Colonic mucosa (tissue), 4 donors: ENCODE measurements at regions not wholly inside any gene's neighbourhood (a gene's known extent, or its start where the extent isn't known, plus 50 kb on each side); places are given as distances from the start of the nearest gene placed in this dataset.

Experiments used
- DNase-seq: peaks from one replicate; pipeline ENCODE4 v3.0.0-alpha.2; 2020
- H3K27ac ChIP-seq: fragments of 200-600 bp; one replicate; pipeline ENCODE4 v1.8.0; 2021
- H3K27me3 ChIP-seq: fragments of 200-600 bp; one replicate; pipeline ENCODE4 v1.8.0; 2021
- H3K36me3 ChIP-seq: fragments of 200-600 bp; one replicate; pipeline ENCODE4 v1.8.0; 2021
- H3K4me1 ChIP-seq: fragments of 200-600 bp; one replicate; pipeline ENCODE4 v1.8.0; 2021; ENCODE audit warnings: mild to moderate bottlenecking
- H3K4me3 ChIP-seq: fragments of 200-600 bp; one replicate; pipeline ENCODE4 v1.8.0; 2021
- H3K9ac ChIP-seq, 2 donors: one replicate each; pipeline ENCODE4 v1.7.0; 2013; ENCODE audit warnings: control low read depth in 2 of 2, low read depth in 2 of 2, low read length in 2 of 2
- H3K9me3 ChIP-seq: fragments of 200-600 bp; one replicate; pipeline ENCODE4 v1.8.0; 2021
- CTCF ChIP-seq: fragments of 200-600 bp; IDR thresholded peaks from one replicate; pipeline ENCODE4 v1.8.0; 2022; ENCODE audit warnings: antibody characterized with exemption, mild to moderate bottlenecking
- intact Hi-C: fragments of 100-400 bp; cut with DNase I; formaldehyde crosslinking; loops from one replicate; pipeline ENCODE4 v1.14.1; 2022
- donor health status: healthy.
- donor health status: DM: no; HTN: no; CAD: no.
- donor health status: DM: no; HTN: no; CAD: no.

GRCh38 chr5:8875722-8876121, 670.2 kb downstream of the SEMA5A start:
- no peaks in the 10 kb centered on the region for H3K27me3 ChIP-seq
- H3K9ac ChIP-seq: no peak overlapping the region
- no peak for TF ChIP-seq CTCF
- H3K27ac ChIP-seq: no peak overlapping the region
- intact Hi-C loops: no loop called here
- no peaks in the 10 kb centered on the region for H3K36me3 ChIP-seq
- no peaks in the 10 kb centered on the region for H3K9me3 ChIP-seq
- no peak overlapping the region for H3K4me3 ChIP-seq
- no peak for DNase-seq
- H3K4me1 ChIP-seq: no peaks in the 10 kb centered on the region

- Histone ChIP-seq H3K4me3 (no peak overlapping the region), H3K27ac (no peak overlapping the region), H3K4me1 (no peaks in the 10 kb centered on the region), H3K9ac (no peak overlapping the region), H3K36me3 (no peaks in the 10 kb centered on the region), H3K27me3 (no peaks in the 10 kb centered on the region), H3K9me3 (no peaks in the 10 kb centered on the region)
- DNase-seq: no peak
- intact Hi-C loops: no loop called here
- no peak for TF ChIP-seq CTCF
Measured at GRCh38 chr5:8879248-8879647, 666.6 kb downstream of the SEMA5A start.

- H3K4me3 ChIP-seq: no peak overlapping the region
- DNase-seq: no peak
- H3K4me1 ChIP-seq: no peaks in the 10 kb centered on the region
- H3K36me3 ChIP-seq: no peaks in the 10 kb centered on the region
- H3K9ac ChIP-seq: no peak overlapping the region
- intact Hi-C loops: no loop called here
- H3K27me3 ChIP-seq: no peaks in the 10 kb centered on the region
- TF ChIP-seq CTCF: no peak
- no peaks in the 10 kb centered on the region for H3K9me3 ChIP-seq
- no peak overlapping the region for H3K27ac ChIP-seq
Measured at GRCh38 chr5:8884029-8884428, 661.8 kb downstream of the SEMA5A start.

- no peaks in the 10 kb centered on the region for H3K36me3 ChIP-seq
- H3K4me3 ChIP-seq: no peak overlapping the region
- intact Hi-C loops: no loop called here
- no peaks in the 10 kb centered on the region for H3K27me3 ChIP-seq
- no peak for DNase-seq
- H3K27ac ChIP-seq: no peak overlapping the region
- H3K9ac ChIP-seq: no peak overlapping the region
- H3K9me3 ChIP-seq: no peaks in the 10 kb centered on the region
- H3K4me1 ChIP-seq: no peaks in the 10 kb centered on the region
- no peak for TF ChIP-seq CTCF
Measured at GRCh38 chr5:8892926-8893325, 652.9 kb downstream of the SEMA5A start.

GRCh38 chr5:8894031-8894430, 651.8 kb downstream of the SEMA5A start:
- DNase-seq: no peak
- no peak overlapping the region for H3K4me3 ChIP-seq
- intact Hi-C loops: no loop called here

More at GRCh38 chr5:8894031-8894430, 651.8 kb downstream of the SEMA5A start:
- H3K27me3 ChIP-seq: no peaks in the 10 kb centered on the region
- no peak for TF ChIP-seq CTCF
- no peaks in the 10 kb centered on the region for H3K36me3 ChIP-seq
- H3K9me3 ChIP-seq: no peaks in the 10 kb centered on the region
- H3K4me1 ChIP-seq: no peaks in the 10 kb centered on the region
- no peak overlapping the region for H3K9ac ChIP-seq
- H3K27ac ChIP-seq: no peak overlapping the region
